SKM-1 treated with dmso at 0.1 percent for 144 hours (cell line): ENCODE measurements at regions not wholly inside any gene's neighbourhood (a gene's known extent, or its start where the extent isn't known, plus 50 kb on each side); places are given as distances from the start of the nearest gene placed in this dataset.
"Not testable (repeated sequence)": the region's sequence is repeated elsewhere in the genome, so short reads cannot be mapped to it uniquely, and the experiment has no call there.

ENCODE experiments used
- DNase-seq: peaks from one replicate; lab custom pipeline; 2025; ENCODE audit not compliant: unreplicated experiment; lab: John Stamatoyannopoulos, UW

DNA sequence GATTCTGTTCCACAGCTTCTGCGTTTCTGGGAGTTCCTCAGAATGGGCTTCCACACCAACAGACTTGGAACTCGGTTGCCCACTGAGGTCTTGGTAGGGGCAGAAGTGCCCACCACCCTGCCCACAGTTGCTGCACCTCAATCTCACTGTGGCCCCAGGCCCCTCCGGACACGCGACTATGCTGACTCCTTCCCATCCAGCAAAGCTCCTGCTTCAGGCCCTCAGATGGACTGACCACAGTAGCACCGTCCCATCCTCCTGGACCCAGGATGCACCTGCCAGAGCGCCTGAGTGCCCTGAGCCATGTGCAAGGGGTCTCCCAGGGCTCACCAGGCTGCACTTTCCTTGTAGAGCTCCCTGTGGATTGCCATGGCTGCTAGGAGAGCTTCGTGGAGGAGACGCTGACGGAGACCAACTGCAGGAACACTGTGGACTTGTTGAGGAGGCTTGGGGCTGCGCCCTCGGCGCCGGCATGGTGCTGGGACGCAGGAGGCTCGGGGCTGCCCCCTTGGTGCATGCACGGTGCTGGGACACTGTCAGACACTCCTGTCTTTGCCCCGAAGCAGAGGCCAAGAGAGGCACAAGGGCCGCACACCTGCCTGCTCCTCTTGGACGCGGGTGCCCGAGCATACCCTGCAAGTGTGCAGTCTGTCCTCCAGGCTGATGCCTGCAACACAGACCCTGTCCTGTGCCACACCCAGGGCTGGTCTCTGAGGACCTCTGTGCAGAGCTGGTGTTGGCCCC lies 201.3 kb downstream of the LIPI start:
- DNase-seq = not testable (repeated sequence)

GRCh38 chr21:14008436-14008835 lies 202.3 kb downstream of the LIPI start:
- not testable (repeated sequence) for DNase-seq

DNA sequence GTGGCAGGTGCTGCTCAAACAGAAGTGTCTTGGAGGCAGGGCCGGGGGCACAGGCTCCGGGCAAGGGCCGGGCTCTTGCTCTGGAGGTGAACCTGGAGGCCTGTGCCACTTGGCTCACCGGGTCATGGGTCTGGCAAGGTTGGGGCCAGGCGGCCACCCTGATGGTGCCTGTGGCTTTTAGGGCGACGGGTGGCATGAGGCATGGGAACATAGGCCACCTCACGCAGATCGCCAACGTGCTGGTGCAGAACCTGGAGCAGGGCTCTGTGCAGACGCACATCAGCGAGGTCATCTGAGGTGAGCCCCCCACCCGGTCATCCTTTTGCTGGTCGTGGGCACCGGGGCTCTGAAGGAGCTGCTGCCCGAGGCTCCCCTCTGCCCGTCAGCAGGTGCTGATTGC lies 202.7 kb downstream of the LIPI start:
- DNase-seq = not testable (repeated sequence)

GRCh38 chr21:14006144-14006543 lies 204.6 kb downstream of the LIPI start:
- DNase-seq = not testable (repeated sequence)

- DNase-seq = not testable (repeated sequence)
Observed at GRCh38 chr21:13986996-13987958, 223.5 kb downstream of the LIPI start.

- DNase-seq = not testable (repeated sequence)
Observed at GRCh38 chr21:13985865-13986863, 224.6 kb downstream of the LIPI start.

DNA sequence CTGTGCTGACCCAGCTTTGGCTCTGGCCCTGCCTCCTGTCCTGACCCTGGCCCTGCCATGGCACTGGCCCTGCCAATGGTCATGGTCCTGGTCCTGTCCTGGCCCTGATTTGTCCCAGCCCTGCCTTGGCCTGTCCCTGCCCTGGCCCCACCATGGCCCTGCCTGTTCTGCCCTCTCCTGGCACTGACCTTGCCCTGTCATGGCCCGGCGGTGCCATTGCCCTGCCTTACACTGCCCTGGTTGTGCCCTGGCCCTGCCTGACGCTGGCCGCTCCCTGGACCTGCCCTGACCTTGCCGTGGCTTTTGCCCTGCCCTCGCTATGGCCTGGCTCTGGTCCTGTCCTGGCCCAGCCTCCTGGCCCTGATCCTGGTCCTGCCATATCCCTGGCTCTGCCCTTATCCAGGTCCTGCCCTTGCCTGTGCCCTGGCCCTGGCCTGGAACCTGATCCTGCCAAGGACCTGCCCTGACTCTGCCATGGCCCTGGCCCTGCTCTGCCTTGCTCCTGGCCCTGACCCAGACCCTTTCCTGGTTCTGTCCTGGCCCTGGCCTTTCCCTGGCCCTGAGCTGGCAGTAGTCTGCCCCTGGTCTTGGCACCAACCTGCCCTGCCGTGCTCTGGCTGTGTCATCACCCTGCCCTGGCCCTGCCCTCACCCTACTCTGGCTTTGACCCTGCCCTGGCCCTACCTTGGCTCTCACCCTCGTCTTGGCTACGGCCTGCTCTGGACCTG lies 225.5 kb downstream of the LIPI start:
- DNase-seq = not testable (repeated sequence)

DNA sequence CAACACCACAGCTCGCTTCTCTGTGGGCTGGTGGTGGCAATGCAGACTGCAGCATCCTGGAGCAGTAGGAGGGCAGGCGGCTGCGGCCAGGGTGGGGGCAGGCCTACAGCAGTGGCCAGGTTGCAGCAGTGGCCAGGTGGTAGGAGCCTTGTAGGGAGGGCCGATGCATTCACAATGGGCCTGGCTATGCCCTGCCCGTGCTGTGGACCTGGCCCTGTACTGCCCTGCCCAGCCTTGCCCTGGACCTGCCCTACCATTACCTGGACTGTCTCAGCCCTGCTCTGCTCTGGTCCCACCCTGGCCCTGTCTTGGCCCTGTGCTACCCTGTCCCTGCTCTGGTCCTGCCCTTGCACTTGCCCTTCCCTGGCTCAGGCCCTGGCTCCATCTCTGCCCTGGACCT lies 226.0 kb downstream of the LIPI start:
- DNase-seq = not testable (repeated sequence)

- not testable (repeated sequence) for DNase-seq
Observed at GRCh38 chr21:13981176-13982087, 229.3 kb downstream of the LIPI start.

DNA sequence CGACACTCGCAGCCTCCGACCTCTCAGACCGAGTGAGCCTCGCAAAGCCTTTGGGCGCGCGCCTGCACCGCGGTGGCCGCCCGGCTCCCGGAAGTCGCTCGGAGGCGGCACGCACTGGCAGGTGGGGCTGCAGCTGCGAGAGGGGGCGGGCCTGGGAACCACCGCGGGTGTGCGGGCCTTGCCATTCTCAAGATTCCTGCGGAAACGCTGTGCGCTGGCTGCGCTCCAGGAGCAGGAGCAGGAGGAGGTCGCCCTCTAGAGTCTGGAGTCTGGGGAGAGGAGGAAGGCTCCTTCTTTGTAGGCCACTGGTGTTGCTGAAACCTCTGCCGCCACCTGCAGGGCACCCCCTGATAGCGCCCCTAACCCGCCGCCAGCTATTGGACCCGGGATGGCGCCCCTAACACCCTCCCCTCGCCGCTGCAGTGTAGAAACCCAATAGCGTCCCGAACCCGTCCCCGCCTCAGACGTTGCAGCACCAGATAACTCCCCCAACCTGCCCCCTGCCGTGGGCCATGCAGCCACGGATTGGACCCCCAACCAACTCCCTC lies 230.6 kb downstream of the LIPI start:
- DNase-seq = not testable (repeated sequence)

GRCh38 chr21:13979608-13980007 lies 231.1 kb downstream of the LIPI start:
- DNase-seq = not testable (repeated sequence)

DNA sequence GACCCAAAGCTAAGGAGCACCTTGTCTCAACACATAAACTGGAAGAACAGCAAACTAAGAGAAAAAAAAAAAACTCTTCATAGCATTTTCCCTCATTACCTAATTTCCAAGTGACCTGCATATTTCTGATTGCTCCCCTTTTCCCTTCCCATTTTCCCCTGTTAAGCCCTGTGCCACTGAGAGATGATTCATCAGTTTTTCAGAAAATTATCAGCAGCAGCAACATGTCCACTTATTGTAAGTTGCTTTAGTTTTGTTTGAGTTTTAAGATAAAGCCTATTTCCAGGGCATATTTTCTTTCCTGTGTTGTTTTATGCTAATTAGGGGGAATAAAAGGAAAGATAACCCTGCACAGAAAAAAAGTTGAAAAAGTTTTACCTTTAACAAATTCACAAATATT lies 236.2 kb downstream of the LIPI start:
- DNase-seq = not testable (repeated sequence)

DNA sequence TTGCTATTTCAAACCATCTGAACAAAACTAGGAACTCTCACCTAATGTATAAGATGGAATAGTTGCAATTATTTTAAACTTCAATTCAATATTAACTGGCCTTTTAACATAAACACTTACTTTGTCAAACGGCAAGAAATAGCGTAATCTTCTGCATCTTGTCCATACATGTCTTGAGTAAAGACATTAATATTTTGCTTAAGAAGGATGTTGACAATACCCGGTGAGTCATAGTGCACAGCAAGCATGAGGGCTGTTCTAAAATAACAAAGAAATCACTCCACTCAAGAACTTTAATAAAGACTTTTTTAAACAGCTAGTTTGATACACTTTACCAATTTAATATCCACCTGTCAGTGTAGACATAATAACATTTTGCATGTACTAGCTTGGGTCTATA lies 240.9 kb downstream of the LIPI start:
- DNase-seq = not testable (repeated sequence)

DNA sequence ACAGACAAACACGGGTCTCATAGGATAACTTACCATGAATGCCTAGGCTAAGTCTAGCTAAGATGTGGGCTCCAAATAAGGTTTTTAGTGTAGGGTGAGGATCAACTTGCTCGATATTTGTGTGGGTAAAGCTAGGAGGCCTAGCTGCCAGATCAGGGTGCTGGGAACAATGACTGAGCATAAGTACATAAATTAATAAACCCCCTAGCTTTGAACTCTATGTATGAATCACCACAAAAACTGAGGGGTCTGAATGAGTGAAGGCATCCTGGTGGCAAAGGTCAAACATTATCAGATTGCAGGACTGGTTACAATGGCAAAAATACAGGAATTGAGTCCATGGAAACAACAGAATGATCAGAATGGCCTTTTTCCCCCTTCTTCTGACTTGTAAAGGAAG lies 241.8 kb downstream of the LIPI start:
- DNase-seq = not testable (repeated sequence)

DNA sequence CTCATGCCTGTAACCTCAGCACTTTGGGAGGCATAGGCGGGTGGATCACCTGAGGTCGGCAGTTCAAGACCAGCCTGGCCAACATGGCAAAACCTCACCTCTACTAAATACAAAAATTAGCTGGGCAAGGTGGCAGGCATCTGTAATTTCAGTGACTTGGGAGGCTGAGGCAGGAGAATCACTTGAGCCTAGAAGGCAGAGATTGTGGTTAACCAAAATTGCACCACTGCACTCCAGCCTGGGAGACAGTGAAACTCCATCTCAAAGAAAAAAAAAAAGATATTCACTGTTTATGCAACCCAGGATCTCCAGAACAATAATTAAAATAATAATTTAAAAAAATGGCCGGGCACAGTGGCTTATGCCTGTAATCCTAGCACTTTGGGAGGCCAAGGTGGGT lies 247.5 kb downstream of the LIPI start:
- DNase-seq = not testable (repeated sequence)

GRCh38 chr21:13937236-13937635 lies 273.5 kb downstream of the LIPI start:
- no peak for DNase-seq

DNA sequence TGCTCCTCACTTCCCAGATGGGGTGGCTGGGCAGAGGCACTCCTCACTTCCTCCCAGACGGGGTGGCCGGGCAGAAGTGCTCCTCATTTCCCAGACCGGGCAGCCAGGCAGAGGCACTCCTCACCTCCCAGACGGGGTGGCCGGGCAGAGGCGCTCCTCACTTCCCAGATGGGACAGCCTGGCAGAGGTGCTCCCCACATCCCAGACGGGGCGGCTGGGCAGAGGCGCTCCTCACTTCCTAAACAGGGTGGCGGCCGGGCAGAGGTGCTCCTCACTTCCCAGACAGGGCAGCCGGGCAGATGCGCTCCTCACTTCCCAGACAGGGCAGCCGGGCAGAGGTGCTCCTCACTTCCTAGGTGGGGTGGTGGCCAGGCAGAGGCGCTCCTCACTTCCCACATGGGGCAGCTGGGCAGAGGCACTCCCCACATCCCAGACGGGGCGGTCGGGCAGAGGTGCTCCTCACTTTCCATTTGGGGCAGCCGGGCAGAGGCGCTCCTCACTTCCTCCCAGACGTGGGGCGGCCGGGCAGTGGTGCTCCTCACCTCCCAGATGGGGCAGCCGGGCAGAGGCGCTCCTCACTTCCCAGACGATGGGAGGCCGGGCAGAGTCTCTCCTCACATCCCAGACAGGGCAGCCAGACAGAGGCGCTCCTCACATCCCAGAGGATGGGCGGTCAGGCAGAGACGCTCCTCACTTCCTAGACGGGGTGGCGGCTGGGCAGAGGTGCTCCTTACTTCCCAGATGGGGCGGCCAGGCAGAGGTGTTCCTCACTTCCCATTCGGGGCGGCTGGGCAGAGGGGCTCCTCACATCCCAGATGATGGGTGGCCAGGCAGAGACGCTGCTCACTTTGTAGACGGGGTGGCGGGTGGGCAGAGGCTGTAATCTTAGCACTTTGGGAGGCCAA lies 274.5 kb downstream of the LIPI start:
- DNase-seq = not testable (repeated sequence)
